ENCODE measurements at regions not wholly inside any gene's neighbourhood (a gene's known extent, or its start where the extent isn't known, plus 50 kb on each side); places are given as distances from the start of the nearest gene placed in this dataset.
A peak's percentile ranks its signal among the peaks of the same experiment; 100 is the strongest.

- no peak overlapping the region for H3K4me3 ChIP-seq
- no peaks in the 10 kb centered on the region for H3K36me3 ChIP-seq (ENCODE audit: low read depth)
- H3F3A ChIP-seq (ENCODE audit: insufficient read depth, low read depth) = no peaks in the 10 kb centered on the region
- ChIA-PET POLR2A (ENCODE audit: unreplicated experiment) (no interaction called here), CTCF (no interaction called here)
- TF ChIP-seq EZH2 (IDR thresholded peaks at IDR 0.05; ENCODE audit: low read depth) (no peak), CTCF (conservative IDR thresholded peaks at IDR 0.05) (no peak)
- H3K9me2 ChIP-seq (ENCODE audit: insufficient read depth) = no peaks in the 10 kb centered on the region
- H3K27ac ChIP-seq = no peak overlapping the region
- H3K4me2 ChIP-seq = no peak overlapping the region
- H3K27me3 ChIP-seq (ENCODE audit: insufficient read depth, low read depth) = no peaks in the 10 kb centered on the region
- H2AFZ ChIP-seq = no peak overlapping the region
- no peaks in the 10 kb centered on the region for H3K9me3 ChIP-seq (ENCODE audit: insufficient read depth, low read depth)
- no peak for DNase-seq
- H4K20me1 ChIP-seq (ENCODE audit: insufficient read depth) = no peaks in the 10 kb centered on the region
- H3K4me1 ChIP-seq (replicated peaks; ENCODE audit: insufficient read depth) = no peaks in the 10 kb centered on the region; the same call in 1 of the 2 replicates
- intact Hi-C loops (cut with micrococcal nuclease; ENCODE audit: unreplicated experiment) = no loop called here
- no peaks in the 10 kb centered on the region for H3K79me2 ChIP-seq (ENCODE audit: low read depth)
- no TSS peak for BruUV-seq (replicated peaks)
Observed at GRCh38 chr9:28209130-28209529, 635.8 kb upstream of the C9orf72 start.

- Histone ChIP-seq H3F3A (ENCODE audit: insufficient read depth, low read depth) (no peaks in the 10 kb centered on the region), H2AFZ (no peak overlapping the region), H3K36me3 (ENCODE audit: low read depth) (no peaks in the 10 kb centered on the region), H3K9me2 (ENCODE audit: insufficient read depth) (no peaks in the 10 kb centered on the region), H4K20me1 (ENCODE audit: insufficient read depth) (no peaks in the 10 kb centered on the region), H3K4me3 (no peak overlapping the region), H3K27me3 (ENCODE audit: insufficient read depth, low read depth) (no peaks in the 10 kb centered on the region), H3K4me1 (replicated peaks; ENCODE audit: insufficient read depth) (no peaks in the 10 kb centered on the region; the same call in 1 of the 2 replicates), H3K79me2 (ENCODE audit: low read depth) (no peaks in the 10 kb centered on the region), H3K27ac (no peak overlapping the region), H3K9me3 (ENCODE audit: insufficient read depth, low read depth) (no peaks in the 10 kb centered on the region), H3K4me2 (no peak overlapping the region)
- TF ChIP-seq CTCF (conservative IDR thresholded peaks at IDR 0.05) = no peak
- no peak for TF ChIP-seq EZH2 (IDR thresholded peaks at IDR 0.05; ENCODE audit: low read depth)
- intact Hi-C loops (cut with micrococcal nuclease; ENCODE audit: unreplicated experiment) = no loop called here
- ChIA-PET POLR2A (ENCODE audit: unreplicated experiment) (no interaction called here), CTCF (no interaction called here)
- no TSS peak for BruUV-seq (replicated peaks)
- peak in 1 of 2 experiments; percentile 86 for DNase-seq
Observed at GRCh38 chr9:28212979-28213378, 639.7 kb upstream of the C9orf72 start.

GRCh38 chr9:28215536-28216299, 642.4 kb upstream of the C9orf72 start:
- H3K27ac ChIP-seq = no peak overlapping the region
- H3K4me2 ChIP-seq = no peak overlapping the region
- ChIA-PET POLR2A (ENCODE audit: unreplicated experiment) (interaction anchor here (0.6 kb wide), 1 partner anchor 37 kb away, joined by 4 read pairs; no protein-coding TSS in a partner anchor), CTCF (no interaction called here)
- H4K20me1 ChIP-seq (ENCODE audit: insufficient read depth) = no peaks in the 10 kb centered on the region
- H3K79me2 ChIP-seq (ENCODE audit: low read depth) = no peaks in the 10 kb centered on the region
- H3K27me3 ChIP-seq (ENCODE audit: insufficient read depth, low read depth) = no peaks in the 10 kb centered on the region
- H3K9me3 ChIP-seq (ENCODE audit: insufficient read depth, low read depth) = no peaks in the 10 kb centered on the region
- no peaks in the 10 kb centered on the region for H3K9me2 ChIP-seq (ENCODE audit: insufficient read depth)
- no TSS peak for BruUV-seq (replicated peaks)
- no peak overlapping the region for H2AFZ ChIP-seq
- intact Hi-C loops (cut with micrococcal nuclease; ENCODE audit: unreplicated experiment) = no loop called here
- no peak overlapping the region for H3K4me3 ChIP-seq
- TF ChIP-seq CTCF (conservative IDR thresholded peaks at IDR 0.05) (no peak), EZH2 (IDR thresholded peaks at IDR 0.05; ENCODE audit: low read depth) (no peak)
- H3K36me3 ChIP-seq (ENCODE audit: low read depth) = no peaks in the 10 kb centered on the region
- no peak for DNase-seq
- H3K4me1 ChIP-seq (replicated peaks; ENCODE audit: insufficient read depth) = no peaks in the 10 kb centered on the region; the same call in 1 of the 2 replicates
- no peaks in the 10 kb centered on the region for H3F3A ChIP-seq (ENCODE audit: insufficient read depth, low read depth)

Data from PC-9 (cell line).